GM18873 (cell line): ENCODE measurements at regions not wholly inside any gene's neighbourhood (a gene's known extent, or its start where the extent isn't known, plus 50 kb on each side); places are given as distances from the start of the nearest gene placed in this dataset.
A peak's percentile ranks its signal among the peaks of the same experiment; 100 is the strongest.
"Not testable (repeated sequence)": the region's sequence is repeated elsewhere in the genome, so short reads cannot be mapped to it uniquely, and the experiment has no call there.

Experiments
- ATAC-seq: cut with Tn5 transposase; IDR thresholded peaks from one replicate; pipeline ENCODE4 v1.9.1; 2021; ENCODE audit warnings: mild to moderate bottlenecking, moderate library complexity, moderate number of reproducible peaks; ENCODE audit not compliant: unreplicated experiment, low FRiP score

- no peak for ATAC-seq
Measured at GRCh38 chr3:27561576-27561975, 77.4 kb upstream of the SLC4A7 start.

- no peak for ATAC-seq
Measured at GRCh38 chr3:27560484-27561056, 76.4 kb upstream of the SLC4A7 start.

GRCh38 chr3:27559835-27560234 is 75.7 kb upstream of the SLC4A7 start:
- no peak for ATAC-seq

- no peak for ATAC-seq
Measured at GRCh38 chr3:27559381-27559780, 75.2 kb upstream of the SLC4A7 start.

GRCh38 chr3:27557411-27557810 is 73.2 kb upstream of the SLC4A7 start:
- no peak for ATAC-seq

GRCh38 chr3:27556887-27557286 is 72.7 kb upstream of the SLC4A7 start:
- ATAC-seq = no peak

- ATAC-seq = no peak
Measured at GRCh38 chr3:27554706-27555105, 70.5 kb upstream of the SLC4A7 start.

- no peak for ATAC-seq
Measured at GRCh38 chr3:27553886-27554540, 69.8 kb upstream of the SLC4A7 start.

- ATAC-seq = not testable (repeated sequence)
Measured at GRCh38 chr3:27552708-27553107, 68.5 kb upstream of the SLC4A7 start.

- ATAC-seq = not testable (repeated sequence)
Measured at GRCh38 chr3:27551413-27551812, 67.2 kb upstream of the SLC4A7 start.

GRCh38 chr3:27545061-27545460 is 60.9 kb upstream of the SLC4A7 start:
- no peak for ATAC-seq

GRCh38 chr3:27544372-27544865 is 60.2 kb upstream of the SLC4A7 start:
- no peak for ATAC-seq

- ATAC-seq = no peak
Measured at GRCh38 chr3:27542476-27542875, 58.3 kb upstream of the SLC4A7 start.

GRCh38 chr3:27540231-27540630 is 56.0 kb upstream of the SLC4A7 start:
- no peak for ATAC-seq

- ATAC-seq = no peak
Measured at GRCh38 chr3:27536491-27536890, 52.3 kb upstream of the SLC4A7 start.

GRCh38 chr3:27535809-27536392 is 51.7 kb upstream of the SLC4A7 start:
- ATAC-seq = no peak

GRCh38 chr3:27533718-27534573 is 49.8 kb upstream of the SLC4A7 start:
- ATAC-seq = peak; percentile 81
